ENCODE measurements at regions not wholly inside any gene's neighbourhood (a gene's known extent, or its start where the extent isn't known, plus 50 kb on each side); places are given as distances from the start of the nearest gene placed in this dataset.
"Not testable (repeated sequence)": the region's sequence is repeated elsewhere in the genome, so short reads cannot be mapped to it uniquely, and the experiment has no call there.

GRCh38 chr10:3959370-3960325 lies 174.6 kb upstream of the KLF6 start:
- no peak overlapping the region for H3K4me3 ChIP-seq (ENCODE audit: control insufficient read depth, low read depth, low read length)
- no peak for TF ChIP-seq CTCF (IDR thresholded peaks at IDR 0.05; ENCODE audit: control insufficient read depth, insufficient read depth, low read depth, low read length, missing control alignments)
- DNase-seq (ENCODE audit: low read depth) = no peak

- no peak for DNase-seq (ENCODE audit: low read depth)
- H3K4me3 ChIP-seq (ENCODE audit: control insufficient read depth, low read depth, low read length) = no peak overlapping the region
- no peak for TF ChIP-seq CTCF (IDR thresholded peaks at IDR 0.05; ENCODE audit: control insufficient read depth, insufficient read depth, low read depth, low read length, missing control alignments)
Measured at GRCh38 chr10:3958472-3958996, 173.5 kb upstream of the KLF6 start.

GRCh38 chr10:3955955-3956617 lies 171.1 kb upstream of the KLF6 start:
- DNase-seq (ENCODE audit: low read depth) = no peak
- no peak overlapping the region for H3K4me3 ChIP-seq (ENCODE audit: control insufficient read depth, low read depth, low read length)
- TF ChIP-seq CTCF (IDR thresholded peaks at IDR 0.05; ENCODE audit: control insufficient read depth, insufficient read depth, low read depth, low read length, missing control alignments) = no peak

GRCh38 chr10:3955493-3955892 lies 170.5 kb upstream of the KLF6 start:
- H3K4me3 ChIP-seq (ENCODE audit: control insufficient read depth, low read depth, low read length) = no peak overlapping the region
- no peak for DNase-seq (ENCODE audit: low read depth)
- no peak for TF ChIP-seq CTCF (IDR thresholded peaks at IDR 0.05; ENCODE audit: control insufficient read depth, insufficient read depth, low read depth, low read length, missing control alignments)

GRCh38 chr10:3954615-3955014 lies 169.6 kb upstream of the KLF6 start:
- no peak for DNase-seq (ENCODE audit: low read depth)

GRCh38 chr10:3954007-3954406 lies 169.0 kb upstream of the KLF6 start:
- not testable (repeated sequence) for H3K4me3 ChIP-seq (ENCODE audit: control insufficient read depth, low read depth, low read length); DNase-seq (ENCODE audit: low read depth)

More at GRCh38 chr10:3954615-3955014, 169.6 kb upstream of the KLF6 start:
- no peak overlapping the region for H3K4me3 ChIP-seq (ENCODE audit: control insufficient read depth, low read depth, low read length)
- TF ChIP-seq CTCF (IDR thresholded peaks at IDR 0.05; ENCODE audit: control insufficient read depth, insufficient read depth, low read depth, low read length, missing control alignments) = no peak

GRCh38 chr10:3951993-3952392 lies 167.0 kb upstream of the KLF6 start:
- no peak for DNase-seq (ENCODE audit: low read depth)
- no peak overlapping the region for H3K4me3 ChIP-seq (ENCODE audit: control insufficient read depth, low read depth, low read length)
- TF ChIP-seq CTCF (IDR thresholded peaks at IDR 0.05; ENCODE audit: control insufficient read depth, insufficient read depth, low read depth, low read length, missing control alignments) = no peak

Data from AG09309 (cell line).